Right lobe of liver (tissue), 6 donors: ENCODE measurements at regions not wholly inside any gene's neighbourhood (a gene's known extent, or its start where the extent isn't known, plus 50 kb on each side); places are given as distances from the start of the nearest gene placed in this dataset.

Experiments used
- ATAC-seq, 4 donors: fragments of 200-7000 bp; cut with Tn5 transposase; one replicate each; pipeline ENCODE4 v1.9.1; 2020; ENCODE audit warnings: mild to moderate bottlenecking in 4 of 4, moderate library complexity in 4 of 4
- DNase-seq, 3 donors: peaks; one replicate each; pipeline ENCODE4 v3.0.0-alpha.2; 2020
- H3K27ac ChIP-seq, 3 donors: fragments of 200-600 bp; one replicate each; pipeline ENCODE4 v1.8.0; 2022
- H3K27me3 ChIP-seq, 2 donors: fragments of 200-600 bp; one replicate each; pipeline ENCODE4 v1.8.0; 2022
- H3K36me3 ChIP-seq, 4 donors: fragments of 200-600 bp; sonication (generic) in 1 of 4; one replicate each; pipeline versions ENCODE4 v1.5.1 to v1.8.0; 2017 to 2022; ENCODE audit warnings: control low read depth in 1 of 4
- H3K4me1 ChIP-seq, 4 donors: fragments of 200-600 bp; sonication (generic) in 1 of 4; one replicate each; pipeline versions ENCODE4 v1.5.1 to v1.8.0; 2017 to 2022; ENCODE audit warnings: control low read depth in 1 of 4
- H3K4me3 ChIP-seq, 3 donors: fragments of 200-600 bp; one replicate each; pipeline ENCODE4 v1.8.0; 2022
- H3K9me3 ChIP-seq, 4 donors: fragments of 200-600 bp; sonication (generic) in 1 of 4; one replicate each; pipeline versions ENCODE4 v1.5.1 to v1.8.0; 2017 to 2022; ENCODE audit warnings: control low read depth in 1 of 4
- CTCF ChIP-seq, 4 donors: fragments of 200-600 bp in 3 of 4; fragments of 450-650 bp in 1 of 4; IDR thresholded peaks; one replicate each; pipeline versions ENCODE4 v1.5.1 to v1.8.0; 2016 to 2022; ENCODE audit warnings: antibody characterized with exemption in 4 of 4, mild to moderate bottlenecking in 2 of 4
- POLR2A ChIP-seq: fragments of 450-650 bp; IDR thresholded peaks from one replicate; pipeline ENCODE4 v1.6.1; 2017; ENCODE audit warnings: antibody characterized with exemption, mild to moderate bottlenecking
- WGBS: methylation state at CpG from one replicate; pipeline ENCODE4 v1.1.6; 2018; ENCODE audit warnings: low coverage, low lambda C conversion rate; ENCODE audit not compliant: insufficient coverage; ENCODE audit errors: missing lambda C conversion rate; 5-methylcytosine and 5-hydroxymethylcytosine counted together
- intact Hi-C, 2 donors: fragments of 100-400 bp; cut with DNase I; formaldehyde crosslinking; loops; one replicate each; pipeline versions ENCODE4 v1.11.2 to v1.14.1; 2022
- donor health status: DM: no; HTN: yes; CAD: no.
- donor health status: DM: no; HTN: no; CAD: no.
- donor health status: DM: no; HTN: no; CAD: no.
- donor health status: DM: no; HTN: yes; CAD: no.
- donor health status: DM: no; HTN: yes; CAD: no.

GRCh38 chr3:152157337-152157736 is 111.4 kb upstream of the MBNL1 start:
- intact Hi-C loops = no loop called here
- TF ChIP-seq POLR2A = no peak
- no peak for TF ChIP-seq CTCF (IDR thresholded peaks at IDR 0.05)

GRCh38 chr3:152159328-152159727 is 109.4 kb upstream of the MBNL1 start:
- no peak for DNase-seq
- H3K4me1 ChIP-seq = no peaks in the 10 kb centered on the region
- ATAC-seq = no peak
- H3K27ac ChIP-seq = no peak overlapping the region
- WGBS = 68% methylated on average over 4 of the region's 4 CpGs
- TF ChIP-seq CTCF (IDR thresholded peaks at IDR 0.05) (no peak), POLR2A (no peak)
- H3K27me3 ChIP-seq = no peaks in the 10 kb centered on the region
- H3K36me3 ChIP-seq = no peaks in the 10 kb centered on the region
- H3K9me3 ChIP-seq = no peaks in the 10 kb centered on the region
- intact Hi-C loops = no loop called here
- no peak overlapping the region for H3K4me3 ChIP-seq

More at GRCh38 chr3:152157337-152157736, 111.4 kb upstream of the MBNL1 start:
- Histone ChIP-seq H3K9me3 (no peaks in the 10 kb centered on the region), H3K27me3 (no peaks in the 10 kb centered on the region), H3K4me1 (no peaks in the 10 kb centered on the region), H3K36me3 (no peaks in the 10 kb centered on the region), H3K4me3 (no peak overlapping the region), H3K27ac (no peak overlapping the region)
- DNase-seq = no peak
- ATAC-seq = no peak

- Histone ChIP-seq H3K4me1 (no peaks in the 10 kb centered on the region), H3K4me3 (no peak overlapping the region), H3K27me3 (no peaks in the 10 kb centered on the region), H3K36me3 (no peaks in the 10 kb centered on the region), H3K27ac (no peak overlapping the region), H3K9me3 (no peaks in the 10 kb centered on the region)
- ATAC-seq = no peak
- 68% methylated on average over 5 of the region's 5 CpGs for WGBS
- intact Hi-C loops = no loop called here
- DNase-seq = no peak
- TF ChIP-seq CTCF (IDR thresholded peaks at IDR 0.05) = no peak
- no peak for TF ChIP-seq POLR2A
Measured at GRCh38 chr3:152160350-152161011, 108.2 kb upstream of the MBNL1 start.

DNA sequence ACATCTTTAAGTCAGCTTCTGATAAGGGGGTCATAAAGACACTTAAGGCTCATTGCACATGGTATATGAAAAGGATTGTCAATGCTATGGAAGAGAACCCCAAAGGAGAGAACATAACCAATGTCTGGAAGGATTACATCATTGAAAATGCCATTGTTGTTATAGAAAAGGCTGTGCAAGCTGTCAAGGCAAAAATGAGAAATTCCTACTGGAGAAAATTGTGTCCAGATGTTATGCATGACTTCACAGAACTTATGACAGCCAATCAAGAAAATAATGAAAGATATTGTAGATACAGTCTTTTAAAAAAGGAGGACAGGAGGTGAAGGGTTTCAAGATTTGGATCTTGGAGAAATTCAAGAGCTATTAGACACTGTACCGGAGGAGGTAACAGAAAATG is 96.3 kb upstream of the MBNL1 start:
- 100% methylated on average over 1 of the region's 1 CpG for WGBS
- TF ChIP-seq POLR2A (no peak), CTCF (IDR thresholded peaks at IDR 0.05) (no peak)
- DNase-seq = no peak

GRCh38 chr3:152173627-152174026 is 95.1 kb upstream of the MBNL1 start:
- intact Hi-C loops = no loop called here

More for the DNA sequence above, 96.3 kb upstream of the MBNL1 start:
- H3K27ac ChIP-seq = no peak overlapping the region
- no peaks in the 10 kb centered on the region for H3K27me3 ChIP-seq
- no peaks in the 10 kb centered on the region for H3K4me1 ChIP-seq
- intact Hi-C loops = no loop called here
- no peak overlapping the region for H3K4me3 ChIP-seq
- no peaks in the 10 kb centered on the region for H3K36me3 ChIP-seq
- ATAC-seq = no peak
- H3K9me3 ChIP-seq = no peaks in the 10 kb centered on the region

More at GRCh38 chr3:152173627-152174026, 95.1 kb upstream of the MBNL1 start:
- no peak overlapping the region for H3K4me3 ChIP-seq
- H3K27ac ChIP-seq = no peak overlapping the region
- no peaks in the 10 kb centered on the region for H3K27me3 ChIP-seq
- WGBS = 100% methylated on average over 1 of the region's 1 CpG
- TF ChIP-seq CTCF (IDR thresholded peaks at IDR 0.05) = no peak
- no peak for TF ChIP-seq POLR2A
- DNase-seq (no peak), ATAC-seq (no peak)
- no peaks in the 10 kb centered on the region for H3K36me3 ChIP-seq
- no peaks in the 10 kb centered on the region for H3K4me1 ChIP-seq
- H3K9me3 ChIP-seq = no peaks in the 10 kb centered on the region
